ENCODE measurements at regions not wholly inside any gene's neighbourhood (a gene's known extent, or its start where the extent isn't known, plus 50 kb on each side); places are given as distances from the start of the nearest gene placed in this dataset.

GRCh38 chr13:83796364-83796763 is 85.9 kb downstream of the SLITRK1 start:
- TF ChIP-seq CTCF (IDR thresholded peaks at IDR 0.05; ENCODE audit: extremely low read depth in 1 of 2, insufficient read depth in 1 of 2, low read depth in 1 of 2, low read length in 2 of 2), result no peak
- TF ChIP-seq POLR2AphosphoS5 (IDR thresholded peaks at IDR 0.05; ENCODE audit: insufficient read depth, low read depth, low read length), result no peak
- no peak for TF ChIP-seq POLR2A (IDR thresholded peaks at IDR 0.05; ENCODE audit: low read depth, low read length)
- TF ChIP-seq FOS (IDR thresholded peaks at IDR 0.05; ENCODE audit: borderline replicate concordance, insufficient read depth, low read length), result no peak
- TF ChIP-seq EZH2 (IDR thresholded peaks at IDR 0.05; ENCODE audit: borderline replicate concordance, low read depth, low read length, severe bottlenecking), result no peak
- no peak for TF ChIP-seq MAX (IDR thresholded peaks at IDR 0.05; ENCODE audit: insufficient read depth, insufficient read length)

Measured in endothelial cell of umbilical vein (primary cell).